GM19324 (cell line): ENCODE measurements at regions not wholly inside any gene's neighbourhood (a gene's known extent, or its start where the extent isn't known, plus 50 kb on each side); places are given as distances from the start of the nearest gene placed in this dataset.
"Not testable (repeated sequence)": the region's sequence is repeated elsewhere in the genome, so short reads cannot be mapped to it uniquely, and the experiment has no call there.

Experiments
- ATAC-seq: cut with Tn5 transposase; IDR thresholded peaks from one replicate; pipeline ENCODE4 v1.9.1; 2021; ENCODE audit warnings: mild to moderate bottlenecking, moderate library complexity; ENCODE audit not compliant: unreplicated experiment, low FRiP score

DNA sequence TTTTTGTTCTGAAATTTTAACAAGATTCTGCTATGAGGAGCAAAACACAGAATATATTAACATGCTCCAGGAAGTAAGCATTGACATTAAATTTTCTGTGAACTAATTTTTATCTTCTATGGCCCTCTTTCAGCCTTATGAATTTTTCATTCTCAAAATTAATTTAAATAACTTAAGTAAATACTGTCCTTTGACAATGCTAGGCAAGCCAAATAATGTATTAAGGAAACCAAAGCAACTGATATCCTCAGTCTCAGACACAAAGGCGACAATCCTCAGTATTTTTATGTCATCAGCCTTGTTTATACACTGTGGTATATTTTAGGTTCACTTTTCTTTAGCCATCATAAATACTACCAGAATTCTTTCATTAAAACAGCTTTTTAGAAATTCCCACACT, 159.8 kb downstream of the CGGBP1 start:
- ATAC-seq, result no peak

DNA sequence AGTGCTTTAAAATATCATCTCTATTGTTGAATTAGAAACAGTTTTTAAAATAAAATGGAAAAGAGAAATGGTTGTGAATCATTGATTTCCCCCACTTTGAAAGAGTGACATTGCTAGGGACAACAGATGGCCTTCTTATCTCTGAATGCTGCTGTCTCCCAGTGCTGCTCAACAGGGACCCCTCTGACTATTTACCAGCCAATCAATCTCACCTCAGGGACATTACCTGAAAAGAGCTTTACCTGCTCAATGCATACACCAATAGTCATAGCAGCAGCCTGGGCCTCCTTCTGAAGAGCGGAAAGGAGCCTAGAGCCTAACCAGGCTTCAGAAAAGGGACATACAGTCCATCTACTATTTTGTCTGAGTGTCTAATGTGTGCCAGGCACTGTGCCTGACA, 162.8 kb downstream of the CGGBP1 start:
- no peak for ATAC-seq

DNA sequence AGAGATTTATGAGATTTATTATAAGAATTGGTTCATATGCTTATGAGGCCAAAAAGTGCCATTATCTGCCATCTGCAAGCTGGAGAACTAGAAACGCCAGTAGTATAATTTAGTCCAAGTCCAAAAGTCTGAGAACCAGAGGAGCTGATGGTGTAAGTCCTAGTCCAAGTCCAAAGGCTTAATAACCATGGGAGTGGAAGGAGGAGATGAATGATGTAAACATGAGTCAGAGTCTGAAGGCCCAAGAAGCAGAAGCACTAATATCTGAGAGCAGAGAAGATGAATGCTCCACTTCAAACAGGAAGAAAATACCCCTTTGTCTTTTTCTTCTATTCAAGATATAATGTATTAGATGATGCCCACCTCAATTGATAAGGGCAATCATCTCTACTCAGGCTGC, 185.7 kb downstream of the CGGBP1 start:
- no peak for ATAC-seq

DNA sequence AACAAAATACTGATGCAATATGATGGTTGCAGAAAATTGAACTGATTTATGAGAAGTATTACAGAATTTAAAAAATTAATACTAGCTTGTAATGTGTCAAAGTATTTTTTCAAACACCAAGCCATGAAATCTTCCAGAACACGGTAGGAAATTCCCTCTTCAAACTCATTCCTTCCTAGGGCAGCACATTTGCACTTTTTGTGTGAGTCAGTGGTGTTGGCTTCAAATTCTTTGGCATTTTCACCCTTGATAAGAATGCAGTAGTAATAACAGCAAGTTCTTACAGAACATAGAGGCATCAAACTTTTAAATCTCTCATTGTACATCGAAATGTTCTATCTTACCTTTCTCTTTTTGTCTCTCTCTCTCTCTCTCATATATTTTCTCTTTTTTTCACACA, 191.8 kb downstream of the CGGBP1 start:
- ATAC-seq, result no peak

DNA sequence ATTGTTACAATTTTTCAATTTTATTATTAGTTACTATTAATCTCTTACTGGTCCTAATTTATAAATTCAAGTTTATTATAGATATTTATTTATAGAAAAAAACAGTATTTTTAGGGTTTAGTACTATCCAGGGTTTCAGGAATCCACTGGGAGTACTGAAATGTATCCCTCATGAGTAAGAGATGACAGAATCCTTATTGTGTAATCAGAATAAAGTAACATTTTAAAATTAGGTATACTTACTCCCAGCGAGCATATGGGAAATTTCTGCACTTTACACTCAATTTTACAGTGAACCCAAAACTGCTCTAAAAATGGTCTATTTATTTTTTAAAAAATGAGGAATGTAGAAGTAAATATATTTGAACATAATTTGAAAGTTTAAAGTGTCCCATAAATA, 202.7 kb downstream of the CGGBP1 start:
- no peak for ATAC-seq

DNA sequence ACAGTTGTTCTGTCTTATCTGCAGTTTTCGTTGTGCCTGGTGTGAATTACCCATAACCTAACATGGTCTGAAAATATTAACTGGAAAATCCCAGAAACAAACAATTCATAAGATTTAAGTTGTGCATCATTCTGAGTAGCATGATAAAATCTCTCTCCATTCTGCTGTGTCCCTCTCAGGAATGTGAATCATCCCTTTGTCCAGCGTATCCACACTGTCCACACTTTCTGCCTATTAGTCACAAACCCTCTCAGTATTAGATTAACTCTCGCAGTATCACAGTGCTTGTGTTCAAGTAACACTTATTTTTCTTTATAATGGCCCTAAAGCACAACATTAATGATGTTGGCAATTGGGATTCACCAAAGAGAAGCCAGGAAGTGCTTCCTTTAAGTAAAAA, 203.2 kb downstream of the CGGBP1 start:
- ATAC-seq, result no peak

DNA sequence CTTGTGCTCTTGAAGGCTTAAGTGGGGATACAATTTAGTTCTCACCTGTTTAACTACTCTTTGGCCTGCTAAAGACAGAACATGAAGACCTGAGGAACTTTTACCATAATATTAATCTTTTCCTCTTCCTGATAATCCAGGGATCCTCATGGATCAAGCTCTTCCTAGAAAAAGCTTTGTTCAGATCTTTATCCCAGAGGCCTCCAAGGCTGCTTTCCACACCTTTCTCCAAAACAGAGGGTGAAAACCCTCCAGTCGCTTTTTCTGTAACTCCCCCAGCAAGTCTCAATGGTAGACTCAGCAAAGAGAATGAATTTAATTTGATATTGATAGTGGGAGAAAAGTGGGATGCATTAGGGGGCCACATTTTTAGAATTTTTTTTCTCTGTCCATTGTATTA, 203.6 kb downstream of the CGGBP1 start:
- no peak for ATAC-seq

DNA sequence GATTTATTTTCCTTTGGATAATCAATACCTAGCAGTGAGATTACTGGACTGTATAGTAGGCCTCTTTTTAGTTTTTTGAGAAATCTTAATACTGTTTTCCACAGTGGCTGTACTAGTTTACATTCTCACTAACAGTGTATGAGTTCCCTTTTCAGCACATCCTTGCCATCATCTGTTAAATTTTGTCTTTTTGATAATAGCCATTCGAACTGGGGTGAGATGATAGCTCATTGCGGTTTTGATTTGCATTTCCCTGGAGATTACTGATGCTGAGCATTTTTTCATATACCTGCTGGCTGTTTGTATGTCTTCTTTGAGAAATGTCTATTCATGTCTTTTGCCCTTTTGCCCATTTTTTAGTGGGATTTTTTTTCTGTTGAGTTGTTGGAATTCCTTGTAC, 210.8 kb downstream of the CGGBP1 start:
- ATAC-seq, result no peak

DNA sequence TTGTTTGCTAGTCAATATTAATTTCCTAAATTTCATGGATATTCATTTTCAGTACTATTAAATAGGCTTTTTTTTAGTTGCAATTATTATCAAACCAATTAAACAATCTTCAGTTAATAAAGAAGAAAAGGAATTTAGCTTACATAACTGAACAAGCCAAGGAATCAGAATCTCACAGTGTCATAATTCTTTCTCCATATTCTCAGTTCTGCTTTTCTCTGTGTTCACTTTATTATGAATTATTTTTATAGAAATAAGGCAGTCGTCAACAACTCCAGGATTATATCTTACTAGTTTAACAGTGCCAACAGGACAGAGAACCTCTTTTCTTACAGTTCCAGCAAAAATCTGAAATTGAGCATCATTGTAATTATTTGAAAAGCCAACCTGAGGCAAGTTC, 221.7 kb downstream of the CGGBP1 start:
- no peak for ATAC-seq

DNA sequence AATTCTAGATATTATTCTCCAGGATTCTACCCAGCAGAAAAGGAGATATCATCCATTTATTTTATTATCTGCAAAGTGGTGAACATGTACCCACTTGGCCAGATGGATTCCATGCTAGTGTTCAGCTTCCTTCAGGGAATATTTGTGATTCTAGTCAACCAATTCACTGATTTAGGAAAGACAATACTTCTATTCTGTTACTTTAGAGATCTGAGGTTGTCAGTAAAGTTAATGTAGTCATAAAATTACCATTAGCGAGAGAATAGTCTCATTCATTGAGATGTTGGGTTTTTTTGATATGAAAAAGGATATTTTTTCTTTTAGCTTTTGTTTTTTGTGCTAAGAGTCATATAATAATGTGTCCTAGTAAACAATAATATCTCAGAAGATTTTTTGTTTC, 222.8 kb downstream of the CGGBP1 start:
- ATAC-seq, result no peak

DNA sequence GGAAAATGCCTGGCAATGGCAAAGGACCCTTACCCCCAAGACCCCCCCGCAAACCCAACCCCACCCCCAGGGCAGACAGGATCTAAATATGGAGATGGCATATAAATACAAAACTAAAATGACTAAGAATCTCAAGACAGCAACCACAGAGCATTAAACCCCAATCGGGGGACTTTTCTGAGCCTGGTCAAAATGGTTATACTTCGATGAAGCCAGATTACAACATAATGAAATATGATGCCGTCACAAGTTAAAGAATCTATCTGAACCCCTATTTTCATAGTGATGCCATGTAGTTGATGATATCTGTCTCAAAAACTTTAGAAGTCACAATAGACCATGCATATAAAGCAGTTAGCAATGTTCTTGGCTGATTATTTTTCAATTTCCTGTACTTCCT, 223.6 kb downstream of the CGGBP1 start:
- ATAC-seq, result no peak

DNA sequence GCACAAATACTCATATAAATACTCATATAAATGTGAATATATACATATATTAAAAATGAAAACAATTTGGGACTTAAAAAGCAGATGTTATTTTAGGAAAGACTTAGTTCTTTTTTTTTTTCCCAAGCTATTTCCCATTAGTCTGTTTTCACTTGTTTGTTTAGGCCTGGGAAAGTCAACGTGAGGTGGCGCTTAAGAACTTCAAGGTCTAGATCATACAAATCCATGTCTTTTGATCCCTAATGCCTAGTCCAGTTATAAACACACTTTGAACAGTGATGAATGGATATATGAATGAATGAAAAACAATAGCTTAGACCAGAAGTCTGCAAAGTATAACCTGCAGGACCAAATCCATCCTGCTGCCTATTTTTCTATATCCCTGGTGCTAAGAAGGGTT, 224.5 kb downstream of the CGGBP1 start:
- no peak for ATAC-seq

DNA sequence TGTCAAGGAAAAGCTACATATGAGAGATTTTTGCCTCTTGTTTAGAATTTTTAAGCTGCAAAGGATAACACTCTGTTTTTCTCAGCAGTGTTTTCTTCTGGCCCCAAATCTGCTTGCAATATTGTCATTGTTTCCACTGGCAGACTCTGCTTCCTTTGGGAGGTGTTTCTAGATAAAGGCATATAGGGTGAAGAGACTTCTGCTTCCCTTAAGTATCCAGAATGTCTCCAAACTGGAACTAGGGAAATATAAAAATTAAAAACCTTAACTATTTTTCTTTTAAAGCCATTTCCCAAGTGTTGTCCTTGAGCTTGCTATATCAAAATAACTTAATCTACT, 225.8 kb downstream of the CGGBP1 start:
- no peak for ATAC-seq

DNA sequence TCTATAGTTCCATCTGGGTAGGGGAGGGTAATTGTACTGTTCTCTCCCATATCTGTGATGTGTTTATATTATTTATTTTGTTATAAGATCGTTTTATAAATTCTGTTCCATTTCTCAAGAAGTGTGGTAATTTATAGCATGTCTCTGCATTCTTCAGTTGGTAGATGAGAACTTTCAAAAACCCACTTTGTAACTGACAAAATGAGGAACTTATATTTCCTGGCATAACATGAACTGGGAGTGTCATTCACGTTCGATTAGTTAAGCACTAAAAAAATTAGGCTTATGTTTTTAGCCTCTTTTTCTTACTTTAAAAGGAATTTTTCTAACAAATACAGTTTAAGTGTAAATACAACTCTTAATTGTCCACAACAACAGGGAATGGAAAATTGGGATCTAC, 230.8 kb downstream of the CGGBP1 start:
- ATAC-seq, result no peak

DNA sequence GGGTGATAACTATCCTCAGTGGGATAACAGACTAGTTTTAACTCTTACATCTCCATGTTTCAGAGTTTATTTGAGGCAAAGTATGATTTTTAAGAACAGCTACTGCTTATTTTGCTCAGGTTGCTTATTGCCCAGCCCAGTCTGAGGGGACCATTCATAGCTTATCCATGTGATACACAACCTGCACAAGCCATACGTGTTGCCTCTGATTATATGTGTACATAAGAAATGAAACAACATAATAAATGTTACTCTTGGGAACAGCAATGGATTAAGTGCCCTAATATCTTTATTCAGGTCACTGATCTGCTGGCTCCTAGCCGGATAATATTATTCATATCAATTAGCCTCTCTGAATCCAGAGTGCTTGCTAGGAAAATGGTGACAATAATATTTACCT, 236.2 kb downstream of the CGGBP1 start:
- ATAC-seq, result no peak

DNA sequence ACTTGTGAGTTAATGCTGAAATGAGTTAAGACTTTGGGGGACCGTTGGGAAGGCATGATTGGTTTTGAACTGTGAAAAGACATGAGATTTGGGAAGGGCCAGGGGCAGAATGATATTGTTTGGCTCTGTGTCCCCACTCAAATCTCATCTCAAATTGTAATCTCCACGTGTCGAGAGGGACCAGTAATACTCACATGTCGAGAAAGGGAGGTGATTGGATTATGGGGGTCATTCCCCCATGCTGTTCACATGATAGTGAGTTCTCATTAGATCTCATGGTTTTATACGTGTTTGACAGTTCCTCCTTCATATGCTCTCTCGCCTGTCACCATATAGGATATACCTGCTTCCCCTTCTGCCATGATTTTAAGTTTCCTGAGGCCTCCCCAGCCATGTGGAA, 245.3 kb downstream of the CGGBP1 start:
- not testable (repeated sequence) for ATAC-seq

DNA sequence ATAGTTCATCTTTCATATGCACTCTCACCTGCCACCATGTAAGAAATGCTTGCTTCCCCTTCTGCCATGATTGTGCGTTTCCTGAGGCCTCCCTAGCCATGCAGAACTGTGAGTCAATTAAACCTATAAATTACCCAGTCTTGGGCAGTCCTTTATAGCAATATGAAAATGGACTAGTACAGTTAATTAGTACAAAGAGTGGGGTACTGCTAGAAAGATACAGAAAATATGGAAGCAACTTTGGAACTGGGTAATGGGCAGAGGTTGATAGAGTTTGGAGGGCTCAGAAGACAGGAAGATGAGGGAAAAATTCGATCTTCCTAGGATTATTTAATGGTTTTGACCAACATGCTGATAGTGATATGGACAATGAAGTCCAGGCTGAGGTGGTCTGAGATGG, 246.9 kb downstream of the CGGBP1 start:
- no peak for ATAC-seq

DNA sequence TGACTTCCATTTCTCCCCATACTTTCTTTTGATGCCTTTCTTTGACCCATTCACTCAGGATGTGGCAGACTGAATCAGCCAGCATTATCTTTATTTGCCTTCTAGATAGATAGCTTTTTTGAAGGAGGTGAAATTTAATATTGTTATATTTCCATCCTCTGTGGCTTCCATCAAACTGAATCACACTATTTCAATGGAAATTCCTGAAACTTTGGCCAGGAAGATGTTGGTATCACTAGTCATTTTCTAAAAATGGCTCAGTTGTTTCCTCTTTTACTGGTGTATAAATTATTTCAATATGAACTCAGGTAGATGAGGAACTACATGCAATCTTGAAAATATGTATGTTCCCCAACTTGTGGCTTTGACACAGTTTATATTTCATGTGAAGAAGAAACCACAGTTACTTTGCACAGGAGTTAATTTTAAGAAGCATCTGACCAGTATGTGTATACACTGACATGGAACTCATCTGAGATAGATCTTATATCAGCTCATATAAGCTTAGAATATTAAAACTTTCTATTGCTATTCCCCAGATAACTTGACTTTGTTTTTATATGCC, 248.3 kb downstream of the CGGBP1 start:
- no peak for ATAC-seq

DNA sequence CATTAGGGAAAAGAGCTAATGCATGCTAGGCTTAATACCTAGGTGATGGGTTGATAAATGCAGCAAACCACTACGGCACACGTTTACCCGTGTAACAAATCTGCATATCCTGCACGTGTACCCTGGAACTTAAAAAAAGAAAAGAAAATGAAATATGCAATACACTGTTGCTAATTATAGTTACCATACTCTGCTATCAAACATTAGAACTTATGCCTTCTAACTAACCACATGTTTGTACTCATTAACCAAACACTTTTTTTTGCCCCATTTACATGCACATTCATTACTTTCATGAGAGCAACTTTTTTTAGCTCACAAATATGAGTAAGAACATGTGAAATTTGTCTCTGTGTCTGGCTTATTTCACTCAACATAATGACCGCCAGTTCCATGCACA, 253.1 kb downstream of the CGGBP1 start:
- ATAC-seq, result peak; percentile 97

DNA sequence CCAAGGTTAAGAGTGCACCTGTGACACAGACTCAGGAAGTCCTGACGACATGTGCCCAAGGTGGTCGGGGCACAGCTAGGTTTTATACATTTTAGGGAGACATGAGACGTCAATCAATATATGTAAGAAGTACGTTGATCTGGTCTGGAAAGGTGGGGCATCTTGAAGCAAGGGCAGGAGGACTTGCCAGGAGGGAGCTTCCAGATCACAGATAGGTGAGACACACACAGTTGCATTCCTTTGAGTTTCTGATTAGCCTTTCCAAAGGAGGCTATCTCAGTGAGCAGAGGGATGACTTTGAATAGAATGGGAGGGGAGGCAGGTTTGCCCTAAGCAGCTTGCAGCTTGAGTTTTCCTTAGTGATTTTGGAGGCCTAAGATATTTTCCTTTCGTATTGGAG, 257.4 kb downstream of the CGGBP1 start:
- ATAC-seq, result no peak

DNA sequence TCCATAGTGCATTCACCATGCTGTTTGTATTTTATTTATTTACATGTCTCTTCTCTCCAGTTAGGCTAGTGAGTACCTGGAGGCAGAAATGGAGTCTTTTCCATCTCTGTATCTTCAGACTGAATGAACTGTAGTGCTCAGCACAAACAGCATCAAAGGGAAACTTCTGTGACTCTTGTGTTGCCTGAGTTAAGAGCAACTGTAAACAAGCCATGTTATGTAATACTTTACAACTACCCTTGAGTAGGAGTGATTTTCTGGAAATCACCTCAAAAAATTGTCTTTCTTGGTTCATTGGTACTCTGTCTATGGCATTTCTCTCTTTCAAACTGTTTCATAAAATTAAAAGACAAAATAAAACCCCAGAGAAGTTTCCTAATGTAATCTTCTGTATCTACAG, 258.3 kb downstream of the CGGBP1 start:
- ATAC-seq, result no peak

DNA sequence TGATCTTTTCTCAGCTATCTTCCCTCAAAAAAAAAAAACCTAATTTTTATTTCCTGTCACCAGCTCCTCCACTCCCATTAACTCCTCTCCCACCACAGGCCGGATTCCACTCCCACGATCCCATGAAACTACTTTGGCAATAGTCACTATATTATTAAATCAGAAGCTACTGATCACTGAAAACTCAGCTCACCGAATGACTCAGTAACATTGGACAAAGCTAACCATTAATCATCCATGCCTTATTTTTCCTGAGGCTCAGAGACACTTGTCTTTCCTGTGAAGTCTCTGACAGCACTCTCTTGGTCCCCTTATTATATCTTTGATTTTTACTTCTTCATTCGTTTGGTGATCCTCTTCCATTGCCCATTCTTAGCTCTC, 260.2 kb downstream of the CGGBP1 start:
- ATAC-seq, result no peak

DNA sequence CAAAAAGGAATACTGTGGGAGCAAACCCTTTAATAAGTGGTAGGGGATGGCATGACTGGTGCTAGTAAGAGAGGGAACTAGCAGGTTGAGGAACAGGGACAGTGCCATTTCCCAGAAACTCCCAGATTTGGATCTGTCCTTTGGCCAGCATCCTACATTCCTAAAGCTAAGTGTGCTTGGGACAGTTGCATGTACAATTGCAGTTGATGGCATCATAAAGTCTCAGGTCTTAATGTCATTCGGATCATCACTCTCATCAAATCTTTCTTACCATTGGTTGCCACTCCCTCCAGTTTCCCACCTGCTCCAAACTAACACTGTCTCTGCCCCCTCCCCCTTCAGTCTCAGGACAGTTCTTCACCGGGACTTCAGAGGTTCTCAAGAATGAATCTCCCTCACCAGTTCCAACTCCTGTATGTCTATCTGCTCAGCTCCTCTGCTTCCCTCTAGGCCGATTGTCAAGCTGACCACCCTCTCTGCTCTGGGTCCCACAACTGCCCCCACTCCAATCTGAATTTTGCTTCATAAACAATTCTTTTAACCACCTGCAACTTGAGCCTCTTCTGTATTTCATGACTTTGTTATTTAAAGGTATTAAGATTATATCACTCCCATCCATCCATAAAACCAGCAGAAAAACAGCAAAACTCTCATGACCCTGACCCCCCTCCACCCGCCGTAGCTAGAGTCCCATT, 260.8 kb downstream of the CGGBP1 start:
- no peak for ATAC-seq
